HL-60/S4 (cell line): ENCODE measurements at regions not wholly inside any gene's neighbourhood (a gene's known extent, or its start where the extent isn't known, plus 50 kb on each side); places are given as distances from the start of the nearest gene placed in this dataset.
"Not testable (repeated sequence)": the region's sequence is repeated elsewhere in the genome, so short reads cannot be mapped to it uniquely, and the experiment has no call there.

Experiments used
- in situ Hi-C: fragments of 300-500 bp; cut with MboI; formaldehyde crosslinking; loops from 2 replicates; pipeline ENCODE4 v1.14.3; 2022; ENCODE audit warnings: low sequenced_read_pairs

- in situ Hi-C loops, result no loop called here
These were observed 210.9 kb upstream of the TBX18 start for GRCh38 chr6:84975316-84975715.

GRCh38 chr6:84973606-84974005 is 209.2 kb upstream of the TBX18 start:
- in situ Hi-C loops, result no loop called here

GRCh38 chr6:84967965-84968364 is 203.6 kb upstream of the TBX18 start:
- in situ Hi-C loops, result no loop called here

GRCh38 chr6:84967389-84967788 is 203.0 kb upstream of the TBX18 start:
- in situ Hi-C loops, result no loop called here

- in situ Hi-C loops, result no loop called here
These were observed 188.8 kb upstream of the TBX18 start for GRCh38 chr6:84953111-84953755.

GRCh38 chr6:84944926-84945325 is 180.5 kb upstream of the TBX18 start:
- in situ Hi-C loops, result not testable (repeated sequence)

- in situ Hi-C loops, result no loop called here
These were observed 179.5 kb upstream of the TBX18 start for GRCh38 chr6:84943905-84944304.

- in situ Hi-C loops, result not testable (repeated sequence)
These were observed 177.2 kb upstream of the TBX18 start for GRCh38 chr6:84941609-84942008.

GRCh38 chr6:84929212-84929611 is 164.8 kb upstream of the TBX18 start:
- in situ Hi-C loops, result no loop called here

- in situ Hi-C loops, result no loop called here
These were observed 163.2 kb upstream of the TBX18 start for GRCh38 chr6:84927551-84927950.

- in situ Hi-C loops, result no loop called here
These were observed 162.1 kb upstream of the TBX18 start for GRCh38 chr6:84926189-84927155.

GRCh38 chr6:84921891-84922290 is 157.5 kb upstream of the TBX18 start:
- in situ Hi-C loops, result no loop called here

GRCh38 chr6:84920021-84920420 is 155.6 kb upstream of the TBX18 start:
- in situ Hi-C loops, result no loop called here

GRCh38 chr6:84916704-84917103 is 152.3 kb upstream of the TBX18 start:
- in situ Hi-C loops, result no loop called here

GRCh38 chr6:84912472-84913322 is 148.3 kb upstream of the TBX18 start:
- in situ Hi-C loops, result no loop called here

- in situ Hi-C loops, result no loop called here
These were observed 146.7 kb upstream of the TBX18 start for GRCh38 chr6:84910906-84911607.

- in situ Hi-C loops, result no loop called here
These were observed 144.0 kb upstream of the TBX18 start for GRCh38 chr6:84908304-84908904.

- in situ Hi-C loops, result no loop called here
These were observed 142.1 kb upstream of the TBX18 start for GRCh38 chr6:84906514-84906913.

- in situ Hi-C loops, result no loop called here
These were observed 141.4 kb upstream of the TBX18 start for GRCh38 chr6:84905823-84906222.

- in situ Hi-C loops, result no loop called here
These were observed 138.0 kb upstream of the TBX18 start for GRCh38 chr6:84902354-84902928.
